ENCODE measurements at regions not wholly inside any gene's neighbourhood (a gene's known extent, or its start where the extent isn't known, plus 50 kb on each side); places are given as distances from the start of the nearest gene placed in this dataset.

DNA sequence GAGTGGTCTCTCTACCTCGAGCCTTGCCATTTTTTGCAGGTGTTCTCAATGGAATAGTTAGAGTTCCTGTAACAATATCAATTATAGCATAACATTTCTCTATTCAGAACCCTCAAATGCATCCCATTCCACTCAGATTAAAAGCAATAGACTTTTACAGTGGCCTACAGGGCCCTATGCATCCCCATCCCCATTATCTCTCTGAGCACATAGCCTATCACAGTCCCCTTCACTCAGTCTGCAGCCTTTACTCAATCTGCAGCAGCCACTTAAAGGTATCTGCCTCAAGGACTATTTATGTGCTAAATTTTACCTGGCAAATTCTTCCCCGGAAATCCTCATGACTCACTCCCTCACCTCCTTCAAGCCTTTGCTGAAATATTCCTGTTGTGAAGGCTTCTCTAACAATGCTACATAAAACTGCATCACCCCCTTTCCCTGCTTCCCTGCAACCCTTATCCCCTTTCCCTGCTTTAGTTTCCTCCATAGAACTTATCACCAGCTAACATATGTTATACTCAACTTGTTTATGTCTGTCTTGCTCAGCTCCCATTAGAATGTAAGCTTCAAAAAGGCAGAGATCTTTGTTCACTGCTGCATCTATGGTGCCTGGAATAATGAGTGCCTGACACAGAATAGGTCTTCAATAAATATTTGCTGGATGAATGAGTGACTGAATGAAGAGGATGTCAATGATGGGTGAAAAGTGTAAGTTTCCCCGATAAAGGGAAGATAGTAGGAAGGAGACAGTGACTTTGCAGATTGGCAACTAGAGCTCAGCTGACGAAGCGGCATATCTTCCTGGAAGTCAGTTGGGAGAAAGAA, 54.1 kb upstream of the ZNF366 start:
- TF ChIP-seq POLR2AphosphoS5 (IDR thresholded peaks at IDR 0.05), result no peak
- no peak for TF ChIP-seq POLR2A (IDR thresholded peaks at IDR 0.05)
- no peak for TF ChIP-seq EP300 (IDR thresholded peaks at IDR 0.05)
- TF ChIP-seq, protein P1, sequence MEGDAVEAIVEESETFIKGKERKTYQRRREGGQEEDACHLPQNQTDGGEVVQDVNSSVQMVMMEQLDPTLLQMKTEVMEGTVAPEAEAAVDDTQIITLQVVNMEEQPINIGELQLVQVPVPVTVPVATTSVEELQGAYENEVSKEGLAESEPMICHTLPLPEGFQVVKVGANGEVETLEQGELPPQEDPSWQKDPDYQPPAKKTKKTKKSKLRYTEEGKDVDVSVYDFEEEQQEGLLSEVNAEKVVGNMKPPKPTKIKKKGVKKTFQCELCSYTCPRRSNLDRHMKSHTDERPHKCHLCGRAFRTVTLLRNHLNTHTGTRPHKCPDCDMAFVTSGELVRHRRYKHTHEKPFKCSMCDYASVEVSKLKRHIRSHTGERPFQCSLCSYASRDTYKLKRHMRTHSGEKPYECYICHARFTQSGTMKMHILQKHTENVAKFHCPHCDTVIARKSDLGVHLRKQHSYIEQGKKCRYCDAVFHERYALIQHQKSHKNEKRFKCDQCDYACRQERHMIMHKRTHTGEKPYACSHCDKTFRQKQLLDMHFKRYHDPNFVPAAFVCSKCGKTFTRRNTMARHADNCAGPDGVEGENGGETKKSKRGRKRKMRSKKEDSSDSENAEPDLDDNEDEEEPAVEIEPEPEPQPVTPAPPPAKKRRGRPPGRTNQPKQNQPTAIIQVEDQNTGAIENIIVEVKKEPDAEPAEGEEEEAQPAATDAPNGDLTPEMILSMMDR (IDR thresholded peaks at IDR 0.05), result no peak

Measured in suprapubic skin (tissue), 4 donors.